GM10266 (cell line): ENCODE measurements at regions not wholly inside any gene's neighbourhood (a gene's known extent, or its start where the extent isn't known, plus 50 kb on each side); places are given as distances from the start of the nearest gene placed in this dataset.
"Not testable (repeated sequence)": the region's sequence is repeated elsewhere in the genome, so short reads cannot be mapped to it uniquely, and the experiment has no call there.

Experiments used
- DNase-seq: peaks from one replicate; pipeline ENCODE4 v3.0.0; 2012; ENCODE audit errors: extremely low spot score
- TF ChIP-seq, protein P1 (sequence below): IDR thresholded peaks from 2 replicates; pipeline ENCODE4 v1.5.1; 2012; ENCODE audit warnings: mild to moderate bottlenecking, low read depth; ENCODE audit not compliant: control insufficient read depth, insufficient read depth; ENCODE audit errors: missing control alignments

DNA sequence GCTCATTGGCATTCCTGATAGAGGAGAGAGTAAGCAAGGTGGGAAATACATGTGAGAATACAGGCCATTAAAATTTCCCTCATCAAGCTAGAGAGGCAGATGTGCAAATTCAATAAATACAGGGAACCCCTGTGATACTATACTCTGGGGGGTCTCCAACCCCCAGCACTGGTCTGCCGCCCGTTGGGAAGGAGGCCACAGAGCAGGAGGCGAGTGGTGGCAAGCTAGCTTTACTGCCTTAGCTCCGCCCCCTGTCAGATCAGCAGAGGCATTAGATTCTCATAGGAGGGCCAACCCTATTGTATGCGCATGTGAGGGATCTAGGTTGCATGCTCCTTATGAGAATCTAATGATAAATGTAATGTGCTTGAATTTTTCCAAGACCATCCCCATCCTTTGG is 97.1 kb upstream of the PLSCR5 start:
- TF ChIP-seq, protein P1, sequence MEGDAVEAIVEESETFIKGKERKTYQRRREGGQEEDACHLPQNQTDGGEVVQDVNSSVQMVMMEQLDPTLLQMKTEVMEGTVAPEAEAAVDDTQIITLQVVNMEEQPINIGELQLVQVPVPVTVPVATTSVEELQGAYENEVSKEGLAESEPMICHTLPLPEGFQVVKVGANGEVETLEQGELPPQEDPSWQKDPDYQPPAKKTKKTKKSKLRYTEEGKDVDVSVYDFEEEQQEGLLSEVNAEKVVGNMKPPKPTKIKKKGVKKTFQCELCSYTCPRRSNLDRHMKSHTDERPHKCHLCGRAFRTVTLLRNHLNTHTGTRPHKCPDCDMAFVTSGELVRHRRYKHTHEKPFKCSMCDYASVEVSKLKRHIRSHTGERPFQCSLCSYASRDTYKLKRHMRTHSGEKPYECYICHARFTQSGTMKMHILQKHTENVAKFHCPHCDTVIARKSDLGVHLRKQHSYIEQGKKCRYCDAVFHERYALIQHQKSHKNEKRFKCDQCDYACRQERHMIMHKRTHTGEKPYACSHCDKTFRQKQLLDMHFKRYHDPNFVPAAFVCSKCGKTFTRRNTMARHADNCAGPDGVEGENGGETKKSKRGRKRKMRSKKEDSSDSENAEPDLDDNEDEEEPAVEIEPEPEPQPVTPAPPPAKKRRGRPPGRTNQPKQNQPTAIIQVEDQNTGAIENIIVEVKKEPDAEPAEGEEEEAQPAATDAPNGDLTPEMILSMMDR, result no peak
- DNase-seq, result no peak

DNA sequence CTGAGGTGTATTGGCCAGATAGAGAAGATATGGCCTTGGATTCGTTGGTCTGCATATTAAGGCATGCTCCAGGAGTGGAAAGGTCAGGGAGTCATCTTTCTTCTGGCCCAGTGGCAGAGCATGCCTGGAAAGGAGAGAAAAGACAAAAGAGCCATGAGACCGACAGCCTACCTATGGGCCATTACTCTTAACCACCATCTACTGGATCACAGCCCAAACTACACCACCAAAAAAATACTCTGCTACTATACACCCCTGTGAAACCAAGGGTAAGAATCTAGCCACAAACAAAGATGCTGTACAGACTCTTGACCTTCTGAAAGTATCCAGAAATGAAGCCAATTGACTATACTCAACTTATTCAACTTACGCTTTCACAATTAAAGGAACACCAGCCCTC is 96.1 kb upstream of the PLSCR5 start:
- TF ChIP-seq, protein P1, result no peak
- no peak for DNase-seq

DNA sequence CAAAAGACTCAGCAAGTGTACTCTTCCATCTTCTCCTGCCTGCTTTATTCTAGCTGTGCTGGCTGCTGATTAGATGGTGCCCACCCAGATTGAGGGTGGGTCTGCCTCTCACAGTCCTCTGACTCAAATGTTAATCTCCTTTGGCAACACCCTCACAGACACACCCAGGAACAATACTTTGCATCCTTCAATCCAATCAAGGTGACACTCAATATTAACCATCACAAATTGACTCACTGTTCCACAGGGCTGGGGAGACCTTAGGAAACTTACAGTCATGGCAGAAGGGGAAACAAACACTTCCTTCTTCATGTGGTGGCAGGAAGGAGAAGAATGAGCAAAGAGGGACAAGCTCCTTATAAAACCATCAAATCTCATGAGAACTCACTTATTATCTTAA is 94.9 kb upstream of the PLSCR5 start:
- not testable (repeated sequence) for DNase-seq

DNA sequence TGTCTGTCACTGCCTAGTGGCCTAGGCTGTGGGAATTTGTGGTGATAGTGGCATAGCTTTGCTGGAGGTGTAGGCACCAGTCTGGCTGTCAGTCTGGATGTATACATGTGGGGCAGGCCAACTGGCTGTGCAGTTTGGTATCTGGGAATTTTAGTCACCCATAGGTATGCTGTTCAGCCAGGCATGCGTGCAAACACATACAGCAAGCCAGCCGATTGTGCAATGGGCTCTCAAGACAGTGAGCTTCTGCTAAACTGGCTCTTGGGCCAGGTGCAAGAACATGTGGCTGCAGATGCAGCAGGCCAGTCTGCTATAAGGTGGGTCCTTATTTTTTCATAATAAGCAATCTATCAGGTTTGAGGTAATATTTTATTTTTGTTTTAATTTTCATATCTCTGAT is 87.1 kb upstream of the PLSCR5 start:
- no peak for DNase-seq
- TF ChIP-seq, protein P1, result no peak

DNA sequence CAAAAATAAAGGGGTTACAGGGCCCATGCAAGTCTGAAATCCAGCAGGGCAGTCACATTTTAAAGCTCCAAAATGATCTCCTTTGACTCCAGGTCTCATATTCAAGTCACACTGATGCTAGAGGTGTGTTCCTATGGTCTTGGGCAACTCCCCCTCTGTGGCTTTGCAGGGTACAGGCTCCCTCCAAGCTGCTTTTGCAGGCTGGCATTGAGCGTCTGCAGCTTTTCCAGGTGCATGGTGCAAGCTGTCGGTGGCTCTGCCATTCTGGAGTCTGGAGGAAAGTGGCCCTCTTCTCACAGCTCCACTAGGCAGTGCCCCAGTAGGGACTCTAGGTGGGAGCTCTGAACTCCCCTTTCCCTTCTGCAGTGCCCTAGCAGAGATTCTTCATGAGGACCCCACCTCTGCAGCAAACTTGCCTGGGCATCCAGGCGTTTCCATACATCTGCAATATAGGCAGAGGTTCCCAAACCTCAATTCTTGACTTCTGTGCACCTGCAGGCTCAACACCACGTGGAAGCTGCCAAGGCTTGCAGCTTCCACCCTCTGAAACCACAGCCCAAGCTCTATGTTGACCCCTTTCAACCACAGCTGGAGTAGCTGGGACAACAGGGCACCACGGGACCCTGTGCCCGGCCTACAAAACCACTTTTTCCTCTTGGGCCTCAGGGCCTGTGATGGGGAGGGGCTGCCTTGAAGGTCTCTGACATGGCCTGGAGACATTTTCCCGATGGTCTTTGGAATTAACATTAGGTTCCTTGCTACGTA is 80.1 kb upstream of the PLSCR5 start:
- no peak for DNase-seq
- TF ChIP-seq, protein P1, result no peak

DNA sequence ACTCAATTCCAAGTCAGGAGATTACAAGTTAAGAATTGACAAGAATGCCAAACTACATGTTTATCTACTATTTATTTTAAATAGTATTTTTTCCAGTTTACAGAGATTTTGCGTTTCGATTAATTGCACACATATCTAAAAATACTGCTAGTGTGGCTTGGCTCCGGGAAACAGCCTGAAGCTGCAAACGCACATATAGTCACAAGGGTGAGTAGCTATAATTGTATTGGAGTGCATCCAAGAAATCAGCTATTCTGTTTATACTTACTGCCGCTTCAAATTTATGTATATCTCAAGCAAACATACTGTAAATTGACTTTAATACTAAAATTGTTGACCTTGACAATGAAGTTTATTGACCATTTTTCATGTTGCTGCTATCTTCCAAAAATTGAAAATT is 77.0 kb upstream of the PLSCR5 start:
- DNase-seq, result no peak

DNA sequence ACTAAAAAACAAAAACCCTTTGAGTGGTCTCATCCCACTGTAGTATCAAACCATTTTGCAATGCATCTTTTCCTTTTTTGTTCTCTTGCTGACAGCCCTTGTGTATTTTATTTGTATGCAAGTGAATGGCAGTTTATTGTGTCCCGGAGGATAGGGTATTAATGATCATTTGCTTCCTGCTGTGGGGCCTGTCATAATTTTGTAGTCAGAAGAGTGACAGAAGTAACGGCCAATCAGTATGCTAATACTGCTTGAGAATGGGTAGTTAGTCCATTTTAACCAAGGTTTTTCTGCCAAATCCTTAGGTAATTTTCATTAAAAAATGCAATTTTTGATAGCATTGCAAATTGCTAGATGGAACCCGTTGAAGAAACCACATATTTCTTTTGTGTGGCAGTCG is 75.5 kb upstream of the PLSCR5 start:
- DNase-seq, result no peak
- TF ChIP-seq, protein P1, result no peak

More for the DNA sequence above, 77.0 kb upstream of the PLSCR5 start:
- TF ChIP-seq, protein P1, result no peak

DNA sequence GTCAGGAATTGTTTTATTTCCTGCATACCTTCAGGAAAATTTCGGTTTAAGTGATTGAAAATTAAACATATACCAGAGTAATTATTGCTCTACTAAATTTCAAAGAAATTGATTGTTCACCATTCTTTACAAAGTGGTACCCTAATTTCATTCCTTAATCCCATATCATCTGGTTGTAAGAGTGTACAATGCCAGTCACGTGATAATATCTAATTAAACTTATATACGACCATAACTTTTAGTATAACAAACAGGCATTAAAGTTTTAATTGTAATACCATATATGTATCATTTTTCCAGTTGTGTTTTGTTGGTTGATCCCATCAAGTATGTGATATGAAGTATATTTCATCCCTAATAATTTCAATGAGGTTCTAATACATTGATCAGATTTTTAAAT is 74.8 kb upstream of the PLSCR5 start:
- TF ChIP-seq, protein P1, result no peak
- DNase-seq, result no peak
